IMR-90 (cell line): ENCODE measurements at regions not wholly inside any gene's neighbourhood (a gene's known extent, or its start where the extent isn't known, plus 50 kb on each side); places are given as distances from the start of the nearest gene placed in this dataset.

Source experiments
- ATAC-seq: fragments of 200-7000 bp; cut with Tn5 transposase; 2 replicates; pipeline ENCODE4 v1.9.1; 2020; ENCODE audit warnings: low read depth, mild to moderate bottlenecking, moderate library complexity
- BruUV-seq: library from RNA; stranded (reverse); fragments of 400-500 nt; replicated peaks from 2 replicates; lab custom pipeline; 2021; lab: Mats Ljungman, UMichigan
- CTCF ChIA-PET: fragments of 300-600 bp; formaldehyde crosslinking; extraction: SDS; loops from one replicate; lab custom pipeline; 2021; ENCODE audit warnings: antibody characterized with exemption; lab: Yijun Ruan, JAX
- POLR2A ChIA-PET: fragments of 300-600 bp; sonication (Branson Sonifier 250); formaldehyde crosslinking; loops from one replicate; lab custom pipeline; 2022; ENCODE audit warnings: antibody characterized with exemption; ENCODE audit not compliant: unreplicated experiment; lab: Charles Lee
- DNase-seq: peaks from one replicate; pipeline ENCODE4 v3.0.0; 2013
- H2AFZ ChIP-seq: replicated peaks from 2 replicates; pipeline ENCODE3; 2013; ENCODE audit warnings: low read length, mild to moderate bottlenecking; ENCODE audit not compliant: poor library complexity
- H2AK5ac ChIP-seq: 2 replicates; pipeline ENCODE4 v1.6.1; 2013; ENCODE audit warnings: low read depth, low read length, inconsistent platforms
- H2AK9ac ChIP-seq: replicated peaks from 2 replicates; pipeline ENCODE3; 2013; ENCODE audit warnings: mild to moderate bottlenecking, low read depth, low read length, moderate library complexity; ENCODE audit not compliant: poor library complexity
- H2BK120ac ChIP-seq: 2 replicates; pipeline ENCODE4 v1.6.1; 2013; ENCODE audit warnings: low read depth, low read length, inconsistent platforms
- H2BK15ac ChIP-seq: 3 replicates; pipeline ENCODE4 v1.6.1; 2013; ENCODE audit warnings: low read depth, low read length, inconsistent platforms
- H2BK20ac ChIP-seq: 2 replicates; pipeline ENCODE4 v1.6.1; 2013; ENCODE audit warnings: low read depth, mild to moderate bottlenecking, inconsistent platforms, low read length, moderate library complexity
- H2BK5ac ChIP-seq: 2 replicates; pipeline ENCODE4 v1.6.1; 2013; ENCODE audit warnings: mild to moderate bottlenecking, low read depth, low read length, inconsistent platforms; ENCODE audit not compliant: poor library complexity, severe bottlenecking
- H3K14ac ChIP-seq: replicated peaks from 2 replicates; pipeline ENCODE4 v1.6.1; 2013; ENCODE audit warnings: low read depth, low read length, inconsistent platforms
- H3K18ac ChIP-seq: 2 replicates; pipeline ENCODE4 v1.6.1; 2013; ENCODE audit warnings: low read depth, low read length, control low read depth
- H3K23ac ChIP-seq: 2 replicates; pipeline ENCODE4 v1.6.1; 2013; ENCODE audit warnings: low read depth, low read length, inconsistent platforms
- H3K27ac ChIP-seq: 2 replicates; pipeline ENCODE4 v1.5.1; 2013; ENCODE audit warnings: mild to moderate bottlenecking, control low read depth, low read length; ENCODE audit not compliant: insufficient read depth
- H3K27me3 ChIP-seq: 2 replicates; pipeline ENCODE4 v1.6.1; 2013; ENCODE audit warnings: low read length; ENCODE audit not compliant: control insufficient read depth, insufficient read depth
- H3K36me3 ChIP-seq: 2 replicates; pipeline ENCODE4 v1.6.1; 2013; ENCODE audit warnings: low read length, mixed read lengths; ENCODE audit not compliant: control insufficient read depth, insufficient read depth
- H3K4ac ChIP-seq: 2 replicates; pipeline ENCODE4 v1.6.1; 2013; ENCODE audit warnings: low read depth, low read length, inconsistent platforms
- H3K4me1 ChIP-seq: 2 replicates; pipeline ENCODE4 v1.6.1; 2013; ENCODE audit warnings: low read length, mixed read lengths; ENCODE audit not compliant: control insufficient read depth, insufficient read depth
- H3K4me2 ChIP-seq: 2 replicates; pipeline ENCODE4 v1.6.1; 2013; ENCODE audit warnings: low read depth, mild to moderate bottlenecking, control low read depth, low read length, moderate library complexity
- H3K4me3 ChIP-seq: 2 replicates; pipeline ENCODE4 v1.5.1; 2013; ENCODE audit warnings: low read depth, mild to moderate bottlenecking, control low read depth, low read length, moderate library complexity; ENCODE audit not compliant: insufficient read depth
- H3K56ac ChIP-seq: 2 replicates; pipeline ENCODE4 v1.6.1; 2013; ENCODE audit warnings: low read length, inconsistent platforms; ENCODE audit not compliant: insufficient read depth; ENCODE audit errors: extremely low read depth
- H3K79me1 ChIP-seq, 2 experiments: 2 replicates each; pipeline ENCODE4 v1.6.1; 2013; ENCODE audit warnings: low read length in 2 of 2, inconsistent platforms in 1 of 2, low read depth in 1 of 2
- H3K9ac ChIP-seq: 2 replicates; pipeline ENCODE4 v1.6.1; 2013; ENCODE audit warnings: low read depth, low read length, control low read depth
- H3K9me1 ChIP-seq: 2 replicates; pipeline ENCODE4 v1.6.1; 2013; ENCODE audit warnings: low read length, inconsistent platforms; ENCODE audit not compliant: insufficient read depth
- H3K9me3 ChIP-seq: 2 replicates; pipeline ENCODE4 v1.6.1; 2013; ENCODE audit warnings: low read length; ENCODE audit not compliant: control insufficient read depth, insufficient read depth
- H4K20me1 ChIP-seq: 2 replicates; pipeline ENCODE4 v1.6.1; 2013; ENCODE audit warnings: low read length, inconsistent platforms; ENCODE audit not compliant: insufficient read depth
- H4K5ac ChIP-seq: 2 replicates; pipeline ENCODE4 v1.6.1; 2013; ENCODE audit warnings: mild to moderate bottlenecking, low read depth, low read length, control low read depth
- H4K8ac ChIP-seq, 2 experiments: 2 replicates each; pipeline ENCODE4 v1.6.1; 2013; ENCODE audit warnings: low read depth in 2 of 2, low read length in 2 of 2, control low read depth in 1 of 2, inconsistent platforms in 1 of 2
- H4K91ac ChIP-seq: 2 replicates; pipeline ENCODE4 v1.6.1; 2013; ENCODE audit warnings: low read depth, low read length, inconsistent platforms; ENCODE audit not compliant: insufficient read depth
- CEBPB ChIP-seq: IDR thresholded peaks from 2 replicates; pipeline ENCODE4 v1.6.1; 2012; ENCODE audit warnings: low read depth, low read length, improper control_type of control experiment
- CHD1 ChIP-seq: IDR thresholded peaks from 2 replicates; pipeline ENCODE4 v1.6.1; 2012; ENCODE audit warnings: low read depth, low read length, improper control_type of control experiment
- FOS ChIP-seq: fragments of 150-350 bp; IDR thresholded peaks from 2 replicates; pipeline ENCODE4 v1.6.1; 2016; ENCODE audit warnings: low read depth, low read length
- MAFK ChIP-seq: IDR thresholded peaks from 2 replicates; pipeline ENCODE4 v1.6.1; 2012; ENCODE audit warnings: low read depth, low read length, improper control_type of control experiment
- MAZ ChIP-seq: IDR thresholded peaks from 2 replicates; pipeline ENCODE4 v1.6.1; 2012; ENCODE audit warnings: low read depth, mild to moderate bottlenecking, low read length, improper control_type of control experiment, moderate library complexity, borderline replicate concordance
- MXI1 ChIP-seq: IDR thresholded peaks from 2 replicates; pipeline ENCODE4 v1.6.1; 2012; ENCODE audit warnings: low read depth, mild to moderate bottlenecking, low read length, moderate library complexity, borderline replicate concordance
- POLR2A ChIP-seq: IDR thresholded peaks from 2 replicates; pipeline ENCODE4 v1.6.1; 2012; ENCODE audit warnings: mild to moderate bottlenecking, low read depth, low read length
- RAD21 ChIP-seq: IDR thresholded peaks from 2 replicates; pipeline ENCODE4 v1.6.1; 2012; ENCODE audit warnings: low read length, improper control_type of control experiment
- SMC3 ChIP-seq: fragments of 150-350 bp; IDR thresholded peaks from 2 replicates; pipeline ENCODE4 v1.6.1; 2016; ENCODE audit warnings: low read depth, mild to moderate bottlenecking, antibody characterized with exemption, low read length, moderate library complexity
- WGBS, 2 experiments: methylation state at CpG; one replicate each; pipeline versions ENCODE4 v1.1.5 to v1.1.7; 2013; ENCODE audit warnings: missing lambda C conversion rate in 2 of 2; ENCODE audit not compliant: insufficient read length in 1 of 2; ENCODE audit errors: extremely low coverage in 2 of 2; 5-methylcytosine and 5-hydroxymethylcytosine counted together
- dilution Hi-C: fragments of 300-500 bp; cut with HindIII; formaldehyde crosslinking; loops from one replicate; pipeline ENCODE4 v1.14.3; 2018; ENCODE audit warnings: low sequenced_read_pairs; ENCODE audit not compliant: unreplicated experiment
- in situ Hi-C: fragments of 300-500 bp; cut with MboI; formaldehyde crosslinking; loops from 3 replicates; pipeline ENCODE4 v1.14.3; 2019; ENCODE audit warnings: low sequenced_read_pairs, inconsistent platforms, mixed read lengths
- intact Hi-C: fragments of 100-400 bp; cut with micrococcal nuclease; formaldehyde crosslinking; loops from 2 replicates; pipeline ENCODE4 v1.10.0; 2022
- TF ChIP-seq, protein P1 (sequence below): fragments of 150-350 bp; IDR thresholded peaks from 2 replicates; pipeline ENCODE4 v1.6.1; 2017; ENCODE audit warnings: mild to moderate bottlenecking, antibody characterized with exemption, low read length, low read depth
- TF ChIP-seq, protein P2 (sequence below): fragments of 150-350 bp; IDR thresholded peaks from 2 replicates; pipeline ENCODE4 v1.6.1; 2016; ENCODE audit warnings: low read depth, mild to moderate bottlenecking, low read length, moderate library complexity, borderline replicate concordance

DNA sequence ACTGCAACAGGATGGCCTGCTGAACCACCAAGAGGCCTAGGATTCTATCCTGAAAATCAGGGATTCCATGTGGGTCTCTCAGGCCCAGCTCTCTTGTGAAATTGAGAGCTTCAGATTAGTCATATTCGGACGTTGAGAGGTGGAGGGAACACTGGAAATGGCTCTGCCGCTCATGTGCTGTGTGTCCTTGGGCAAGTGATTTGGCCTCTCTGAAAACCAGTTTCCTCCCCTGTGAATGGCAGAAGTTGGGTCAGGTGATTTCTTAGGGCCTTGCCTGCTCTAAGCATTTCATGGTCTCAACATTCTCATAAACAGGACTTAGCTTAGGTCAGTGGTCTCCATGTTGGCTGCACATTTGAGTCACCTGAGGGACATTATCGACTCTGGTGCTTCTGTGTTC, 470.1 kb downstream of the PREX1 start:
- H2AFZ ChIP-seq = no peak overlapping the region
- no peak overlapping the region for H2BK15ac ChIP-seq
- dilution Hi-C loops = no loop called here
- H3K27ac ChIP-seq = no peak overlapping the region
- WGBS, 2 experiments = no CpG with 5 or more reads among the region's 4 CpGs
- H3K27me3 ChIP-seq = no peaks in the 10 kb centered on the region; the same call in 1 of the 2 replicates
- no peak overlapping the region for H3K18ac ChIP-seq
- no peak overlapping the region for H2AK9ac ChIP-seq
- H4K8ac ChIP-seq = no peak overlapping the region
- no peak overlapping the region for H3K4ac ChIP-seq
- in situ Hi-C loops = no loop called here
- no peak overlapping the region for H2BK5ac ChIP-seq
- POLR2A ChIA-PET = no interaction called here
- H3K9ac ChIP-seq = no peak overlapping the region
- no peaks in the 10 kb centered on the region; the same call in none of the 2 replicates for H3K9me3 ChIP-seq
- H3K9me1 ChIP-seq = no peaks in the 10 kb centered on the region
- H3K36me3 ChIP-seq = no peaks in the 10 kb centered on the region
- no TSS peak for BruUV-seq
- CTCF ChIA-PET = no interaction called here
- H3K23ac ChIP-seq = no peak overlapping the region
- H3K4me3 ChIP-seq = no peak overlapping the region
- no peak overlapping the region for H4K5ac ChIP-seq
- H2BK120ac ChIP-seq = no peak overlapping the region
- no peak overlapping the region for H3K4me2 ChIP-seq
- ATAC-seq = no peak
- H2BK20ac ChIP-seq = no peak overlapping the region
- no peak overlapping the region for H3K56ac ChIP-seq
- intact Hi-C loops = no loop called here
- H3K14ac ChIP-seq = no peak overlapping the region
- TF ChIP-seq MXI1 = no peak
- TF ChIP-seq CHD1 = no peak
- no peak for TF ChIP-seq RAD21
- TF ChIP-seq SMC3 = no peak
- TF ChIP-seq MAZ = no peak
- TF ChIP-seq POLR2A = no peak
- no peak for TF ChIP-seq MAFK
- TF ChIP-seq FOS = no peak
- TF ChIP-seq, protein P1, sequence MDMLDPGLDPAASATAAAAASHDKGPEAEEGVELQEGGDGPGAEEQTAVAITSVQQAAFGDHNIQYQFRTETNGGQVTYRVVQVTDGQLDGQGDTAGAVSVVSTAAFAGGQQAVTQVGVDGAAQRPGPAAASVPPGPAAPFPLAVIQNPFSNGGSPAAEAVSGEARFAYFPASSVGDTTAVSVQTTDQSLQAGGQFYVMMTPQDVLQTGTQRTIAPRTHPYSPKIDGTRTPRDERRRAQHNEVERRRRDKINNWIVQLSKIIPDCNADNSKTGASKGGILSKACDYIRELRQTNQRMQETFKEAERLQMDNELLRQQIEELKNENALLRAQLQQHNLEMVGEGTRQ = no peak
- TF ChIP-seq, protein P2, sequence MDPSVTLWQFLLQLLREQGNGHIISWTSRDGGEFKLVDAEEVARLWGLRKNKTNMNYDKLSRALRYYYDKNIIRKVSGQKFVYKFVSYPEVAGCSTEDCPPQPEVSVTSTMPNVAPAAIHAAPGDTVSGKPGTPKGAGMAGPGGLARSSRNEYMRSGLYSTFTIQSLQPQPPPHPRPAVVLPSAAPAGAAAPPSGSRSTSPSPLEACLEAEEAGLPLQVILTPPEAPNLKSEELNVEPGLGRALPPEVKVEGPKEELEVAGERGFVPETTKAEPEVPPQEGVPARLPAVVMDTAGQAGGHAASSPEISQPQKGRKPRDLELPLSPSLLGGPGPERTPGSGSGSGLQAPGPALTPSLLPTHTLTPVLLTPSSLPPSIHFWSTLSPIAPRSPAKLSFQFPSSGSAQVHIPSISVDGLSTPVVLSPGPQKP = no peak
- TF ChIP-seq CEBPB = no peak
- H3K4me1 ChIP-seq = no peaks in the 10 kb centered on the region
- H2AK5ac ChIP-seq = no peak overlapping the region
- no peaks in the 10 kb centered on the region for H3K79me1 ChIP-seq
- H4K91ac ChIP-seq = no peak overlapping the region
- no peaks in the 10 kb centered on the region for H4K20me1 ChIP-seq
- no peak for DNase-seq
